ENCODE measurements at regions not wholly inside any gene's neighbourhood (a gene's known extent, or its start where the extent isn't known, plus 50 kb on each side); places are given as distances from the start of the nearest gene placed in this dataset.
"Not testable (repeated sequence)": the region's sequence is repeated elsewhere in the genome, so short reads cannot be mapped to it uniquely, and the experiment has no call there.

DNA sequence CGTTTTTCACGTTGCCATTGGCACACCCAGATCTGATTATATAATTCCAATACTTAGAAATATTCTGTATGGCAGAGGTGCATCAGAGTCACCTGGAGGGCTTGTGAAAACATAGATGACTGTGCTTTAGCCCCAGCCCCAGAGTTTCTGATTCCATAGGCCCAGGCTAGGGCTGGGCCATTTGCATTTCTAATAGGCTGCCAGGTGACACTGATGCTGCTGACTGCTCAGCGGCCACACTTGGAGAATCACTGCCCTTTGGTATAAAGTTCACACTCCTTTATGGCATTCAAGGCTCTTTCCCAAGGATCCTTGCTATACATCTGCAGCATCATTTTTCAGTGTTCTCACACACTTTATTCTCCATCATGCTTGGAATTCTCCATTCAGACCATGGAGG lies 137.1 kb downstream of the AKAP11 start:
- DNase-seq = no peak
- POLR2A ChIA-PET = no interaction called here
- peaks cover 2% of the 10 kb centered on the region for H3K9me3 Mint-ChIP-seq
- ATAC-seq (ENCODE audit: low read depth) = no peak
- peaks cover 3% of the 10 kb centered on the region for H3K36me3 Mint-ChIP-seq
- no peaks in the 10 kb centered on the region for H3K27me3 Mint-ChIP-seq
- no peak overlapping the region for H3K27ac Mint-ChIP-seq
- peaks cover 19% of the 10 kb centered on the region for H3K4me1 Mint-ChIP-seq
- no peak overlapping the region for H3K4me3 Mint-ChIP-seq

DNA sequence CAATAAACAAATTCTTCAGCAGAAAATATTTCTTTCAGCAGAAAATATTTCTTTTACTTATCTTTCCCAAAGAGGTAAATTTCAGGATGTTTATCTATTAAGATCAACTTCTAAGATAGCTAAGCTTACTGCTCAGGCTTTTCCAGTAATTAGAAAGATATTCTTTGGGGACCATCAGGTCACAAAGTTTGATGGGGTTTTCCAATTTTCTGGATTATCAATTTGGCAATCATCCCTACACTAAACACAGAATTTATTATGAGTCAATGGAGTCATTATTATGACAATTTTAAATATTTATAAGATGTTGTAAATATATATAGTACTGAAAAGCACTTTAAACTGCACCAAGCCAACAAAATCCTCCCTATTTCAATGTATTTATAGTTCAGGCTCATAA lies 137.6 kb downstream of the AKAP11 start:
- POLR2A ChIA-PET = no interaction called here
- Mint-ChIP-seq H3K9me3 (peaks cover 2% of the 10 kb centered on the region), H3K4me1 (peaks cover 19% of the 10 kb centered on the region), H3K27me3 (no peaks in the 10 kb centered on the region), H3K36me3 (peaks cover 3% of the 10 kb centered on the region), H3K27ac (no peak overlapping the region), H3K4me3 (no peak overlapping the region)
- DNase-seq (no peak), ATAC-seq (ENCODE audit: low read depth) (no peak)

DNA sequence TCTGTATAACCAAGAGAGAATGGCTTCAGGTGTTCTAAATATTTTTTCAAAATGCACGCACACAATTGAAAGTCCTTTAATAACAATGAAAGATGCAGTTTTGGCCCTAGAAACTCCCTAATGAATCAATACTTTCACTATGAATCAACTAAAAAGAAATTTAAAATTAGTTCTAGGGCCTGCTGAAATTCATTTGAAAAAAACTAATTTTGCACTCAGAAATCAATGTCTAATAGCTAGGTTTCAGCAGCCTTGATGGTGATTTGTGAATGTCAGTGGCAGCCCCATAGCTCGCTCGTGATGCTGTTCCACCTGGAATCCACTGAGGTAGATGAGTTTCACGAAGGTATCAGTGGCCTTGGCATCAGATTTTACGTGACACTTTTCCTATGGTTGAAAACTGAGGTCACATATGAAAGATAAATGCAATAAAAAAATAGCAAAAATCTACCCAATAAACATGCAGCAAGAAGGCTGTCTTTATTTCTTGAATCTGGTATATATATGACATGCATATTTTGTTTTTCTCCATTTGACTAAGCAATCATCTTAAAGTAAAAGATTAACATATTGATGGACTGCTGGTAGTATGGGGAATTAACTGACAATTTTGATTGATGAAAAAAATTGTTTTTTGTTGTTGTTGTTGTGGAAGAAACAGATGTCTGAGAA lies 141.0 kb downstream of the AKAP11 start:
- H3K27me3 Mint-ChIP-seq = no peaks in the 10 kb centered on the region
- no peak overlapping the region for H3K4me3 Mint-ChIP-seq
- H3K36me3 Mint-ChIP-seq = peaks cover 3% of the 10 kb centered on the region
- H3K27ac Mint-ChIP-seq = no peak overlapping the region
- POLR2A ChIA-PET = no interaction called here
- DNase-seq (no peak), ATAC-seq (ENCODE audit: low read depth) (no peak)
- H3K4me1 Mint-ChIP-seq = peaks cover 4% of the 10 kb centered on the region
- H3K9me3 Mint-ChIP-seq = peaks cover 2% of the 10 kb centered on the region

DNA sequence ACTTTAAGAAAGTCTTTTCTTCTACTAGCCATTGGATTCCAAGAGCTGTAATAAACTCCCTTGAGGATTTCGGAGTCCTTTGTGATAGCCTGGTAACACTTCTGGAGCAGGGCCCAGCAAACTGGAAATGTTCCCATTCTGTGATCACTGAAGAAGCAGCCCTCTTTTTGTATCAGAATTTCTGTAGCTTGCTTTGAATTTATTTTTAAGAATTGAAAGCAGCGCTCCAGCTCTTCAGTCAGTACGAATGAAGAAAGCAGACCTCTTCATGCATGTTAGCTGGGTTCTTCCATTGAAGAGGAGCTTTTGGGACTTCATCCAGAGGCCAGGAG lies 141.5 kb downstream of the AKAP11 start:
- H3K27me3 Mint-ChIP-seq = no peaks in the 10 kb centered on the region
- POLR2A ChIA-PET = no interaction called here
- no peak overlapping the region for H3K27ac Mint-ChIP-seq
- H3K36me3 Mint-ChIP-seq = peaks cover 3% of the 10 kb centered on the region
- H3K4me3 Mint-ChIP-seq = no peak overlapping the region
- ATAC-seq (ENCODE audit: low read depth) = no peak
- H3K9me3 Mint-ChIP-seq = peaks cover 2% of the 10 kb centered on the region
- peaks cover 4% of the 10 kb centered on the region for H3K4me1 Mint-ChIP-seq
- DNase-seq = no peak

- POLR2A ChIA-PET = no interaction called here
- H3K36me3 Mint-ChIP-seq = peaks cover 3% of the 10 kb centered on the region
- H3K4me1 Mint-ChIP-seq = peaks cover 11% of the 10 kb centered on the region
- ATAC-seq (ENCODE audit: low read depth) (no peak), DNase-seq (no peak)
- H3K4me3 Mint-ChIP-seq = no peak overlapping the region
- no peak overlapping the region for H3K27ac Mint-ChIP-seq
- peaks cover 2% of the 10 kb centered on the region for H3K9me3 Mint-ChIP-seq
- H3K27me3 Mint-ChIP-seq = no peaks in the 10 kb centered on the region
Measured at GRCh38 chr13:42417626-42418025, 145.7 kb downstream of the AKAP11 start.

GRCh38 chr13:42418184-42418583 lies 146.2 kb downstream of the AKAP11 start:
- ATAC-seq (ENCODE audit: low read depth) (no peak), DNase-seq (no peak)
- H3K4me3 Mint-ChIP-seq = no peak overlapping the region
- H3K4me1 Mint-ChIP-seq = peaks cover 11% of the 10 kb centered on the region
- H3K27me3 Mint-ChIP-seq = no peaks in the 10 kb centered on the region
- POLR2A ChIA-PET = interaction anchor here (0.6 kb wide), 1 partner anchor 381 kb away, joined by 3 read pairs; no protein-coding TSS in a partner anchor
- peaks cover 4% of the 10 kb centered on the region for H3K36me3 Mint-ChIP-seq
- no peak overlapping the region for H3K27ac Mint-ChIP-seq
- peaks cover 3% of the 10 kb centered on the region for H3K9me3 Mint-ChIP-seq

DNA sequence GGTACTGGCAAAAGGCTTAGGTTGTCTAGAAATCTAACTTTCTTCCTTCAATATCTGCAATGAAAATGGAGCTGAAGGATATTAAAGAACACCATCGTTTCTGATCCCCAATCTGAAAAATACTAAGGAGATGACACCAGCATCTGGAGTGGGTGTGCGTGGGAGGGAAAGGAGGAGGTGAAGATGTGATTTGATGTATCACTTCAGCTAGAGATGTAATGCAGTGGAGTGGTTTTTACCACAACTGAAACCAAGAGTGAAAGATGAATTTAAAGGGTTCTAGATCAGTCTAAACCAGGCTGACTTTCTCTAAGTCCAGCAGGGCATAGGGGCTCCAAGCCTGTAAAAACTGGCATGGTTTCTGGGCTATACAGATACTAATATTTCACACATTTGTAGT lies 148.4 kb downstream of the AKAP11 start:
- POLR2A ChIA-PET = no interaction called here
- Mint-ChIP-seq H3K4me1 (peaks cover 11% of the 10 kb centered on the region), H3K4me3 (no peak overlapping the region), H3K9me3 (peaks cover 4% of the 10 kb centered on the region), H3K27me3 (no peaks in the 10 kb centered on the region), H3K27ac (no peak overlapping the region), H3K36me3 (peaks cover 8% of the 10 kb centered on the region)
- DNase-seq (no peak), ATAC-seq (ENCODE audit: low read depth) (peak; percentile 56)

- Mint-ChIP-seq H3K27me3 (no peaks in the 10 kb centered on the region), H3K36me3 (peaks cover 8% of the 10 kb centered on the region), H3K4me1 (peaks cover 11% of the 10 kb centered on the region), H3K9me3 (peaks cover 4% of the 10 kb centered on the region), H3K27ac (no peak overlapping the region), H3K4me3 (no peak overlapping the region)
- DNase-seq (no peak), ATAC-seq (ENCODE audit: low read depth) (no peak)
- POLR2A ChIA-PET = no interaction called here
Measured at GRCh38 chr13:42422681-42423080, 150.7 kb downstream of the AKAP11 start.

- no peaks in the 10 kb centered on the region for H3K27me3 Mint-ChIP-seq
- ATAC-seq (ENCODE audit: low read depth) = no peak
- H3K9me3 Mint-ChIP-seq = peaks cover 4% of the 10 kb centered on the region
- no peak overlapping the region for H3K4me3 Mint-ChIP-seq
- no peak for DNase-seq
- H3K27ac Mint-ChIP-seq = no peak overlapping the region
- POLR2A ChIA-PET = no interaction called here
- peaks cover 8% of the 10 kb centered on the region for H3K36me3 Mint-ChIP-seq
- peaks cover 11% of the 10 kb centered on the region for H3K4me1 Mint-ChIP-seq
Measured at GRCh38 chr13:42424182-42424581, 149.8 kb upstream of the TNFSF11 start.

DNA sequence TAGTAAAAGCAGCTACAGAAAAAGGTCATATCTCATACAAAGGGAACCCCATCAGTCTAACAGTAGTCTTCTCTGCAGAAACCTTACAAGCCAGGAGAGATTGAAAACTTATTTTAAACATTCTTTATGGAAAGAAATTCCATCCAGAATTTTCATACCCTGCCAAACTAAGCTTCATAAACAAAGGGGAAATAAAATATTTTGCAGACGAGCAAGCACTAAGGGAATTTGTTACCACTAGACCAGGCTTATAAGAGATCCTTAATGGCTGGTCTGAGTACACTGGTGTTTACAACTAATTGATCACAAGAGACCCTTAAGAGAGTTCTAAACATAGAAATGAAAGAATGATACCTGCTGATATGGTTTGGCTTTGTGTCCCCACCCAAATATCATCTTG lies 128.6 kb upstream of the TNFSF11 start:
- no peak for DNase-seq
- H3K9me3 Mint-ChIP-seq = peaks cover 32% of the 10 kb centered on the region
- peaks cover 25% of the 10 kb centered on the region for H3K36me3 Mint-ChIP-seq
- H3K27ac Mint-ChIP-seq = no peak overlapping the region
- ATAC-seq (ENCODE audit: low read depth) = no peak
- POLR2A ChIA-PET = no interaction called here
- H3K4me1 Mint-ChIP-seq = peaks cover 7% of the 10 kb centered on the region
- H3K27me3 Mint-ChIP-seq = no peaks in the 10 kb centered on the region
- H3K4me3 Mint-ChIP-seq = no peak overlapping the region

- H3K27me3 Mint-ChIP-seq; H3K4me3 Mint-ChIP-seq; DNase-seq; H3K27ac Mint-ChIP-seq; H3K4me1 Mint-ChIP-seq; ATAC-seq (ENCODE audit: low read depth); POLR2A ChIA-PET: not testable (repeated sequence)
- Mint-ChIP-seq H3K9me3 (peaks cover 29% of the 10 kb centered on the region), H3K36me3 (peaks cover 26% of the 10 kb centered on the region)
Measured at GRCh38 chr13:42446597-42446996, 127.4 kb upstream of the TNFSF11 start.

- no peaks in the 10 kb centered on the region for H3K27me3 Mint-ChIP-seq
- peaks cover 12% of the 10 kb centered on the region for H3K36me3 Mint-ChIP-seq
- POLR2A ChIA-PET = no interaction called here
- ATAC-seq (ENCODE audit: low read depth) (no peak), DNase-seq (no peak)
- peaks cover 5% of the 10 kb centered on the region for H3K4me1 Mint-ChIP-seq
- H3K27ac Mint-ChIP-seq = peak overlapping the region; percentile 26
- no peak overlapping the region for H3K4me3 Mint-ChIP-seq
- peaks cover 10% of the 10 kb centered on the region for H3K9me3 Mint-ChIP-seq
Measured at GRCh38 chr13:42453091-42453645, 120.8 kb upstream of the TNFSF11 start.

GRCh38 chr13:42454749-42455148 lies 119.2 kb upstream of the TNFSF11 start:
- peaks cover under 1% of the 10 kb centered on the region for H3K4me1 Mint-ChIP-seq
- peaks cover 7% of the 10 kb centered on the region for H3K9me3 Mint-ChIP-seq
- no peak overlapping the region for H3K27ac Mint-ChIP-seq
- DNase-seq = no peak
- peaks cover 8% of the 10 kb centered on the region for H3K36me3 Mint-ChIP-seq
- no peaks in the 10 kb centered on the region for H3K27me3 Mint-ChIP-seq
- no peak for ATAC-seq (ENCODE audit: low read depth)
- POLR2A ChIA-PET = no interaction called here
- no peak overlapping the region for H3K4me3 Mint-ChIP-seq

DNA sequence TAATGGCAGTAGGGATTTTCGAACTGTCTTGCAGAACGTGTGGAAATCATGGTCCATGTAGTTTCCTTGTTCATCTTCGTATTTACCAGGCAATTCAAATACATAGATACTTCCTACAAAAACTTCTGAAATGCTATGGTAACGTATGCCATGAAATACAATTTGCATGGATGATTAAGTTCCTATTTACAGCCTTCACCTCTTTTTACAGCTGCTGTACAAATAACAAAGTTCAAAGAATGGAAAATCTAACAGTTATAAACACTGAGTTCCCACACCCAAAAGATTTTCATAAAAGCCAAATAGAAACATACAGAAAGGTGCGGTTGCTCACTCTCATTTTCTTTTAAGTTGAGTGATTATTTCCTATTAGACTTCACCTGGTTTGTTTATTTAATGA lies 115.8 kb upstream of the TNFSF11 start:
- no peaks in the 10 kb centered on the region for H3K27me3 Mint-ChIP-seq
- H3K36me3 Mint-ChIP-seq = peaks cover 13% of the 10 kb centered on the region
- no peak overlapping the region for H3K4me3 Mint-ChIP-seq
- POLR2A ChIA-PET = no interaction called here
- no peak overlapping the region for H3K27ac Mint-ChIP-seq
- peaks cover 2% of the 10 kb centered on the region for H3K4me1 Mint-ChIP-seq
- peaks cover 17% of the 10 kb centered on the region for H3K9me3 Mint-ChIP-seq
- DNase-seq = no peak
- ATAC-seq (ENCODE audit: low read depth) = no peak
